ENCODE measurements at regions not wholly inside any gene's neighbourhood (a gene's known extent, or its start where the extent isn't known, plus 50 kb on each side); places are given as distances from the start of the nearest gene placed in this dataset.
A peak's percentile ranks its signal among the peaks of the same experiment; 100 is the strongest.

GRCh38 chr1:222370913-222371675 is 176.8 kb downstream of the HHIPL2 start:
- DNase-seq, result no peak

DNA sequence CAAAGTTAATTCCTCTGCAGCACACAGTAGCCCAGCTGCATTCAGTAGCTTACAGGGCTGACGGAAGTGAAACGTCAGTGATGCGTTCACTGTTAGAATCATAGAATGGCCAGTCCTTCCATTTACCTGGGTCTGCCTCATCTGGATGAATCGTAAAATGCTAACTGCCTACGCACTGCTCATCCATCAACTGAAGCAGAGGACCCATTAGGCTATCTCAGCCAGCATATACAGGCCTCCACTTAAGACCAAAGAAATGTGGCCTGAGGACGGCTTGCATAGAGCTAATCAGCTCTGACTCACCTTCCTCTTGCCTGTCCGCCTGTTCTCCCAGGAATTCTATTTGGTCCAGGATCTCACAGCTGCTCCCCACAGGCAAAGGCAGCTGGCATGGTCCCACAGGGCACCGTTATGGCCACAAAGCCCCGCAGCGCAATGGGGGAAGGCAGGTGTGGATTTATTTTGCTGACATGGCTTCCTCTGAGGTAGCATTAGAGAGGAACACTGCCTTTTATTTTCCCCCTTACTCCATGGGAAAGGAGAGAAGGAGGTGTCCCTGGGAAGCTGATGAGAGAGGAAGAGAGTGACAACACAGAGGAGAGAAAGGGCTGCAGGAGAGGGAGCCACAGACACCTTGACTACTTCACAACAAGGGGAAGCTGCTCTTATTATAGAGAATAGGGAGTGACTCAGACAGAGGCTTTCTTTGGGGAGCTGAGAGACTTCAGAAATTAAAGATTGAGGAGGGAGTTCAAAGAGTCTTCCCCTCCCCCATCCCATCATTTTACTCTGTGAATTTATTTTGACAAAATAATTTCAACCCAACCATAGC is 177.6 kb downstream of the HHIPL2 start:
- DNase-seq, result no peak

DNA sequence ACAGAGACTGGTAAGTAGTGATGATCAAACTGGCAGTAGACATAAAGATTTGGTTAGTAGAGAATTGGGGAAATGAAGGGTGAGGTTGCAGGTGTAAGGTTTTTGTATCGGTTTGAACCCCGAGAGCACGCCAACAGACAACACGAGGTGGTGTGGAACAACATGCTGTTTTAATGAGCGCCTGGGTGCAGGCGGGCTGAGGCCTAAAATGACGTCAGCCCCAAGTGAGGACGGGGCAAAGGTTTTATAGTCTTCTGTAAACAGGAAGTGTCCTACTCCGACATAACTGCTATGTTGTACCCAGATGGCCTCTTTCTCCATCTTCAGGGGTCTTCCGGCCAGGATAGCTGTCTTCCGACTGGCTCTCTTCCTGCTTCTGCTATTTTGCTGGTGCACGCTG is 178.8 kb downstream of the HHIPL2 start:
- DNase-seq, result no peak

- no peak for DNase-seq
Observed at GRCh38 chr1:222358100-222358499, 189.8 kb downstream of the HHIPL2 start.

GRCh38 chr1:222357252-222357651 is 190.7 kb downstream of the HHIPL2 start:
- DNase-seq, result no peak

DNA sequence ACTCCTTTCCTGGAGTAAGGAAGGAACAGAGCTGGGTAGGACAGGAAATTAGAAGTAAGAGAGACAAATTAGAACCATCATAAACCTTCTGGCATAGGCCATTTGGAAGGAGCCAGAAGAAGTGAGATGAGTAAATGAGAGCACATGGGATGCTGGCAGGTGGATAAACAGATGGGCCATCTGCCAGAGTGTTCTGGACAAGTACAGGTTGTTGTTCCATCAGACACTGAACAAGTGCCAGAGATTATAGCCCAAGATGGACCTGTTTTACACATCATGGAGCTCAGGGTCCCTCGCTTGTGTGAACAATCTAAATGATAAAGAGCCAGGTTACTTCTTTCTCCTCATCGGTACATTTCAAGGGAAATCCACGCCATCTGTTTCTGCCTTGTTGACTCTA is 200.3 kb downstream of the HHIPL2 start:
- DNase-seq, result no peak

GRCh38 chr1:222346955-222347354 is 200.9 kb downstream of the HHIPL2 start:
- no peak for DNase-seq

- DNase-seq, result no peak
Observed at GRCh38 chr1:222339376-222339947, 208.4 kb downstream of the HHIPL2 start.

DNA sequence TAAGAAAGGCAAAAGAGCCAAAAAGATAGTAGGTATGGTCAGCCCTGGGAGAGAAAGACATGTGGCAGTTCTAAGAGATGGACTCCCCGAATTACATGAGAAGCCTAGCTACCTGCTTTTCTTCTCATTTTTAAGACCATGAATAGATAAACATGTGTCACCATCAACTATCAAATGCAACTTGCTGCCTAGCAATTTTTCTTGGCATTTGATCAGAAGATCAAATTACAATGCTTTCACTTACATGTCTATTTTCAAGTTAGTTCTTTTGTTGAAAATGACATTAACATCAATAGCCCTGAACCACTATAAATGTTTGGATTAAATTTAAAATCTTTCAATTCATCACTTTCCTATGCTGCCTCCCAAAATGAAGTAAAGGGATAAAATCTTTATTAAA is 212.3 kb downstream of the HHIPL2 start:
- DNase-seq, result no peak

- no peak for DNase-seq
Observed at GRCh38 chr1:222334026-222334680, 213.8 kb downstream of the HHIPL2 start.

- no peak for DNase-seq
Observed at GRCh38 chr1:222331765-222332164, 216.1 kb downstream of the HHIPL2 start.

- DNase-seq, result no peak
Observed at GRCh38 chr1:222331340-222331739, 216.6 kb downstream of the HHIPL2 start.

- DNase-seq, result no peak
Observed at GRCh38 chr1:222329493-222330045, 218.3 kb downstream of the HHIPL2 start.

DNA sequence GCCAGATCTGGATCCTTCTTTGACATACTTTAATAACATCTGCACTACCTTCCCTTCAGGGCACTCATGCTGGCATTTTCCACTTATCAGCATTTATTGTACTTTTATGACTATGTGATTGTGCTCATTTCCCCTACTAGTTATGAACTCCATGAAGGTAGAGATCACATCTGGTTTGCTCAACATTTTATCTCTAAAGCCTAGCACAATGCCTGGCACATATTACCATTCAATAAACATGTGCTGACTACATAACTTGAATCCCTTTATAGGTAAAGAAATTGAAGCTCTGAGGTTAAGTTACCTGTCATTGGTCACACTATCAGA is 221.2 kb downstream of the HHIPL2 start:
- no peak for DNase-seq

DNA sequence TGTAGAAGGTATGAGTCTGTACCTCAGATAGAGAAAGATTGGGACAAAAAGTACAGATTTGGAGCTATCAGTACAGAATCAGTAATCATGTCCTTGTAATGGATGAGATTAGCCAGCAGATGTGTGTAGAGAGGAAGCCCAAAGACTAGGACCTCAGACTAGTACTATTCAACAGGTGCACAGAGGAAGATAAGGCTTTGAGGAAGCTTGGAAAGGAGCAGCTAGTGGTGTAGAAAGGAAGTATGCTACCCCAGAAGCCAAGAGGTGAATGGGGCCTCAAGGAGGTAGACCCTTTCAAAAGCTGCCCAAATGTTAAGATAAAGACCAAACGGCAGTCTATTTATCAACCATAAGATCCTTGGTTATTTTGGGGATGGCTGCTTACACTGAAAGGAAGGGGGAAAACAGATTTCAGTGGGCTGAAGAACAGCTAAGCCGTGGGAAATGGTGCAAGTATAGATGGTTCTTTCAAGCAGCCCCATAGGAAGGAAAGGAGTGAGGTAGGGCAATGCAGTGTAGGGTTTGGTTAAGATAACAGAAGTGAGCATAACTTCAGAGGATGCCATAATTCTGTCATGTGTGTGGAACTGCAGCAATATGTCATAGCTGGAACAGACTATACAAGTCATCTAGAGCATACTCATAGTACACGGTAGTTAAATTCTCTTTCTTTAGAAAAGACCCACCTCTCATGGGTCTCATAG is 221.7 kb downstream of the HHIPL2 start:
- DNase-seq, result no peak

GRCh38 chr1:222325506-222325905 is 222.4 kb downstream of the HHIPL2 start:
- no peak for DNase-seq

DNA sequence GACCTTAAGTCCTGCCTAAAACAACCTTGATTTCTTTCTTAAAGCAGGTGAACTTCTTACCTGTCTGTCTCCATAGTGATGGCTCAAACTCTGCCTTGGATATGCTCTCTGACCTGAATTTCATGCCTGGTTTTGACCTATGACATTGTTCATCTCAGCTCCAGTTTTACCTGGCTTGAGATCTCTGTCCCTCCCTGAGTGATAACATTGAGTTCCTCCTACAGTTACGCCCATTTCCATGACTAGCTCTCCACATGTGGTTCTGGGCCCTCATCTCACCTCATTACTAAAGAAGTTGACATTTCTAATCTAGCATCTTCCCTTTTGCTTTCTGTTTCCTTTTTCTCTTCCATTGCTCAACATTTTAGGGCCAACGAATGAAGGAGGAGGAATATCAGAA is 233.1 kb downstream of the HHIPL2 start:
- no peak for DNase-seq

DNA sequence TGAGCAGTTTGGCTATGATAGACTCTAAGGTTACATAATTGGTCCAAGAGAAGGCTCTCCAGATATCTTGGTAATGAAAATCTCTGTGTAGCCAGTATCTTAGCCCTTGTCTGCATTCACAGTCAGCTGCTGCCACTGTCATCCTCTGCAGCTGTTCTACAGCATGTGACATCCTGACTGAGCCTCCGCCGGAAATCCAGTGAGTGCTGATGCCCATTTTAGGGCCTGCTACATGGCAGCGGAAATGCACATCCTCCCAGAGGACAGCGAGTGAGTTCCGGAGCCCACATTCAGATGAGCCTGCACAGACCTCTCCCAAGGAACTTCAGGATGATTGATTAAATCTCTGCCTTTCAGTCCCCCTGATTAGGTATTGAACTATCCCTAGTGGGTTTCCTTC is 237.1 kb downstream of the HHIPL2 start:
- peak in 37 of 56 donors; percentile 1 to 54 (median 14) for DNase-seq

GRCh38 chr1:222307621-222308020 is 240.3 kb downstream of the HHIPL2 start:
- DNase-seq, result no peak

DNA sequence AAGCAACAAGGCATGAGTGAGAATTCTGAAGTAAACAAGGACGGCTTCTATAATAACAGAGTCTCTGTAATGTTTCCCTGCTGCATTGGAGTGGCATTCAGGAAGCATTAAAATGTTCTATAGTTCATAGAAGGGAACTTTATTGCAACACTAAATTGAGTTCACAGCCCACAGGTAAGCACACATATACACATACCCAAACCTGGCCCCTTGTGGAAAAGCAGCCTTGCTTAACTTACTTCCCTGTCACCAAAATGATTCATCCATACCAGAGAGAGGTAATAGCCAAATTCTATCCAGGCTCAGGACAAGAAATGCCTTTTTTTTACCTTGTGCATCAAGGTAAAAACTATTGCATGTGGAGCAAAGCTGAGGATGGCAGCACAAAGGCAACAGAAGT is 241.4 kb downstream of the HHIPL2 start:
- DNase-seq, result no peak

DNA sequence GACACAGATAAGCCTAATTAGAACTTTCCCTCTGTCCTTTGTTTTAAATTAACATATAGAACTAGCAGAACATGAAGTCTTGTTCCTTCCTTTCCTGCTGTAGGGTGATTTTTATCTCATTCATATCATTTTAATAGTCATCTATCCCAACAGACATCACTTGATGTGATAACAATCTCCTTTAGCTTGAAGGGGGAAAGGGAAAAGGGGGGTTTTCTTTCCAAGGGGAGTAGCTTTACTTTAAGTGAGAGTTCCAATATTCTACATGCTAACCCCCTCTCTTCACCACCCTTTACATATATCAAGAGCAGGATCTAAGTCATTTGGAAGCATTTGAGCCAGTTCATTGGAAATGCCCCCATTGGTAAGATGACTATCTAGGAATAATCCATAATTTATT is 241.9 kb downstream of the HHIPL2 start:
- no peak for DNase-seq

All from nucleus accumbens (tissue), 56 donors.